Colonic mucosa (tissue), 4 donors: ENCODE measurements at regions not wholly inside any gene's neighbourhood (a gene's known extent, or its start where the extent isn't known, plus 50 kb on each side); places are given as distances from the start of the nearest gene placed in this dataset.

ENCODE experiments used
- DNase-seq: peaks from one replicate; pipeline ENCODE4 v3.0.0-alpha.2; 2020
- H3K27ac ChIP-seq: fragments of 200-600 bp; one replicate; pipeline ENCODE4 v1.8.0; 2021
- H3K27me3 ChIP-seq: fragments of 200-600 bp; one replicate; pipeline ENCODE4 v1.8.0; 2021
- H3K36me3 ChIP-seq: fragments of 200-600 bp; one replicate; pipeline ENCODE4 v1.8.0; 2021
- H3K4me1 ChIP-seq: fragments of 200-600 bp; one replicate; pipeline ENCODE4 v1.8.0; 2021; ENCODE audit warnings: mild to moderate bottlenecking
- H3K4me3 ChIP-seq: fragments of 200-600 bp; one replicate; pipeline ENCODE4 v1.8.0; 2021
- H3K9ac ChIP-seq, 2 donors: one replicate each; pipeline ENCODE4 v1.7.0; 2013; ENCODE audit warnings: control low read depth in 2 of 2, low read depth in 2 of 2, low read length in 2 of 2
- H3K9me3 ChIP-seq: fragments of 200-600 bp; one replicate; pipeline ENCODE4 v1.8.0; 2021
- CTCF ChIP-seq: fragments of 200-600 bp; IDR thresholded peaks from one replicate; pipeline ENCODE4 v1.8.0; 2022; ENCODE audit warnings: antibody characterized with exemption, mild to moderate bottlenecking
- intact Hi-C: fragments of 100-400 bp; cut with DNase I; formaldehyde crosslinking; loops from one replicate; pipeline ENCODE4 v1.14.1; 2022
- donor health status: healthy.
- donor health status: DM: no; HTN: no; CAD: no.
- donor health status: DM: no; HTN: no; CAD: no.

DNA sequence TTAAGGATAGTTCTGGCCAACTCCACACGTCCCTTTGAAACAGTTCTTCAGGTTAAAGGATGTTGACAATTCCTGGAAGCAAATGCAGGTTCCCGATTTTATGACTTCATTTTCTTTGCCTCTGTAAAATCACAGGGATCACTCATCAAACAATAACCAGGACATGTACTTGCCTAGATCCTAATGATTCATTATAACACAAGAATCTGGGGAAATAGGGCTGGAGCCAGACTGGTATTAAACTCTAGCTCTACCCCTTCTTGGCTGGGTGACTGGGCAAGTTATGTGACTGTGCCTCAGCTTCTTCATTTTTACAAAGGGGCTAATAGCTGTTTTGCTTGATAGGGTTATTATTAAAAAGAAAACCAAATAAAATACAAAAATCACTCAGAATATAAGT lies 56.0 kb upstream of the KCND2 start:
- Histone ChIP-seq H3K27me3 (no peaks in the 10 kb centered on the region), H3K9ac (no peak overlapping the region), H3K4me3 (no peak overlapping the region), H3K9me3 (no peaks in the 10 kb centered on the region), H3K36me3 (no peaks in the 10 kb centered on the region), H3K27ac (no peak overlapping the region), H3K4me1 (no peaks in the 10 kb centered on the region)
- DNase-seq: no peak
- no peak for TF ChIP-seq CTCF
- intact Hi-C loops: no loop called here

DNA sequence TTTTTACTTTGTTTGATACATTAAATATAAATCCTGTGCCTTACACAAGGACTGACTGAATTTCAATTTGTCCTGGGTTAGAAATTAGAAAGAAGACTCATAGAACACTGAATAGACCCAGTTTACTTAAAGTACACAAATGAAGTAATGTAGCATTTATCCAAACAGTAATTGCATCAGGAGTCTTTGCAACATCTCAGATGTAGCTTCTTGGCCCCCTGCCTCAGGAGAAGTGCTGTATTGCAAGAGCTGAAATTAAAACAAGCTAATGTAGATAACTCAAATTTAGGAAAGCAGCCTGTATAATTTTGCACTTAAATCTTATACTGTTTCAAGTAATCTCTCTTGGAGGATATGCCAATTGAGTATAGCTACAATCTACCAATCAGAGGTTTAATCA lies 54.3 kb upstream of the KCND2 start:
- intact Hi-C loops: no loop called here

DNA sequence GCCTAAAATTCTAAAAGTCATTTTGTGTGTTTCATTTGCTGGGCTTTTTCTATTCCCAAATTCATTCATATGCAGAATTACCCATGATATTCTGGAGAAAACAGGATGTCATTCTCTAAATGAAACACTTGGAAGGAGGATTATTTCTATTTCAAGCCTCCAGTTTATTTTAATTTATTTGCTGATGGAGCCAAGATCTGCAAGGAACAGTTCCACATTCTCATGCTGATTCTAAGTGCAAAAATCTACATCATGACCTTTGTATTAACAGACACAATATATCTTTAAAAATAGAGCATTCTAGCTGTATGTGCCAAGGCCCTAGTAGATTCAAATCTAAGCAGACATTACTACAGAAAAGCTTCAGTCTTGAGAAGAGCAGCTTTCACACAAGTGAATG lies 51.3 kb upstream of the KCND2 start:
- no peak for TF ChIP-seq CTCF
- H3K27ac ChIP-seq: no peak overlapping the region
- no peaks in the 10 kb centered on the region for H3K9me3 ChIP-seq
- no peaks in the 10 kb centered on the region for H3K36me3 ChIP-seq
- no peaks in the 10 kb centered on the region for H3K27me3 ChIP-seq
- DNase-seq: no peak
- H3K4me3 ChIP-seq: no peak overlapping the region
- H3K4me1 ChIP-seq: no peaks in the 10 kb centered on the region
- intact Hi-C loops: no loop called here
- no peak overlapping the region for H3K9ac ChIP-seq

More for the DNA sequence above, 54.3 kb upstream of the KCND2 start:
- no peaks in the 10 kb centered on the region for H3K27me3 ChIP-seq
- H3K9me3 ChIP-seq: no peaks in the 10 kb centered on the region
- no peak overlapping the region for H3K27ac ChIP-seq
- peak; percentile 21 for DNase-seq
- H3K4me1 ChIP-seq: no peaks in the 10 kb centered on the region
- no peak overlapping the region for H3K4me3 ChIP-seq
- no peak overlapping the region for H3K9ac ChIP-seq
- H3K36me3 ChIP-seq: no peaks in the 10 kb centered on the region
- TF ChIP-seq CTCF: no peak
